Calu3 (cell line): ENCODE measurements at regions not wholly inside any gene's neighbourhood (a gene's known extent, or its start where the extent isn't known, plus 50 kb on each side); places are given as distances from the start of the nearest gene placed in this dataset.

ENCODE experiments used
- BruUV-seq: library from RNA; stranded (reverse); fragments of 400-500 nt; replicated peaks from 2 replicates; lab custom pipeline; 2021; lab: Mats Ljungman, UMichigan
- CTCF ChIA-PET: fragments of 300-600 bp; sonication (Branson Sonifier 250); formaldehyde crosslinking; loops from one replicate; lab custom pipeline; 2022; ENCODE audit warnings: antibody characterized with exemption; lab: Charles Lee
- DNase-seq: peaks from one replicate; pipeline ENCODE4 v3.0.0; 2022
- H3K27ac Mint-ChIP-seq: one replicate; pipeline ENCODE4 v1.8.0; 2022; ENCODE audit warnings: mixed read lengths; ENCODE audit not compliant: unreplicated experiment
- H3K27me3 Mint-ChIP-seq: one replicate; pipeline ENCODE4 v1.8.0; 2022; ENCODE audit warnings: mixed read lengths; ENCODE audit not compliant: unreplicated experiment
- H3K36me3 Mint-ChIP-seq: one replicate; pipeline ENCODE4 v1.8.0; 2022; ENCODE audit warnings: mild to moderate bottlenecking, moderate library complexity, mixed read lengths; ENCODE audit not compliant: insufficient read depth, unreplicated experiment
- H3K4me1 Mint-ChIP-seq: one replicate; pipeline ENCODE4 v1.8.0; 2022; ENCODE audit warnings: mild to moderate bottlenecking, low read depth, mixed read lengths; ENCODE audit not compliant: unreplicated experiment
- H3K4me3 Mint-ChIP-seq: one replicate; pipeline ENCODE4 v1.8.0; 2022; ENCODE audit warnings: mild to moderate bottlenecking, low read depth, moderate library complexity, mixed read lengths; ENCODE audit not compliant: unreplicated experiment
- H3K9me3 Mint-ChIP-seq: one replicate; pipeline ENCODE4 v1.8.0; 2022; ENCODE audit warnings: low read depth, mixed read lengths; ENCODE audit not compliant: unreplicated experiment
- CTCF ChIP-seq: fragments of 200-600 bp; IDR thresholded peaks from one replicate; pipeline ENCODE4 v1.8.0; 2022; ENCODE audit warnings: antibody characterized with exemption; ENCODE audit not compliant: unreplicated experiment
- intact Hi-C: fragments of 100-400 bp; cut with micrococcal nuclease; formaldehyde crosslinking; loops from one replicate; pipeline ENCODE4 v1.10.0; 2022; ENCODE audit not compliant: unreplicated experiment

GRCh38 chr22:49091917-49092545, 735.6 kb downstream of the BRD1 start:
- intact Hi-C loops: no loop called here
- Mint-ChIP-seq H3K4me3 (no peak overlapping the region), H3K4me1 (no peaks in the 10 kb centered on the region), H3K36me3 (peaks cover 11% of the 10 kb centered on the region), H3K27me3 (no peaks in the 10 kb centered on the region), H3K27ac (no peak overlapping the region), H3K9me3 (peaks cover 15% of the 10 kb centered on the region)
- CTCF ChIA-PET: no interaction called here
- TF ChIP-seq CTCF: no peak
- no TSS peak for BruUV-seq
- DNase-seq: no peak

GRCh38 chr22:49091451-49091850, 736.2 kb downstream of the BRD1 start:
- CTCF ChIA-PET: no interaction called here
- intact Hi-C loops: no loop called here
- Mint-ChIP-seq H3K4me1 (no peaks in the 10 kb centered on the region), H3K4me3 (no peak overlapping the region), H3K27ac (no peak overlapping the region), H3K27me3 (no peaks in the 10 kb centered on the region), H3K9me3 (peaks cover 15% of the 10 kb centered on the region), H3K36me3 (peaks cover 11% of the 10 kb centered on the region)
- no TSS peak for BruUV-seq
- no peak for TF ChIP-seq CTCF
- no peak for DNase-seq

- no peak overlapping the region for H3K4me3 Mint-ChIP-seq
- CTCF ChIA-PET: no interaction called here
- intact Hi-C loops: no loop called here
- TF ChIP-seq CTCF: no peak
- DNase-seq: no peak
- no peaks in the 10 kb centered on the region for H3K4me1 Mint-ChIP-seq
- no TSS peak for BruUV-seq
- H3K36me3 Mint-ChIP-seq: peaks cover 7% of the 10 kb centered on the region
- H3K27ac Mint-ChIP-seq: no peak overlapping the region
- H3K27me3 Mint-ChIP-seq: no peaks in the 10 kb centered on the region
- peaks cover 11% of the 10 kb centered on the region for H3K9me3 Mint-ChIP-seq
These were observed 736.9 kb downstream of the BRD1 start for GRCh38 chr22:49090853-49091135.

GRCh38 chr22:49090061-49090852, 737.4 kb downstream of the BRD1 start:
- Mint-ChIP-seq H3K27me3 (no peaks in the 10 kb centered on the region), H3K27ac (no peak overlapping the region), H3K4me1 (no peaks in the 10 kb centered on the region), H3K9me3 (peaks cover 11% of the 10 kb centered on the region), H3K36me3 (peaks cover 7% of the 10 kb centered on the region), H3K4me3 (no peak overlapping the region)
- no peak for TF ChIP-seq CTCF
- CTCF ChIA-PET: no interaction called here
- BruUV-seq: no TSS peak
- DNase-seq: no peak
- intact Hi-C loops: no loop called here
